BLaER1 treated with 17β-estradiol and CSF1 and Interleukin-3, amounts not matched to agents 10 nM and 100 nM (cell line): ENCODE measurements at regions not wholly inside any gene's neighbourhood (a gene's known extent, or its start where the extent isn't known, plus 50 kb on each side); places are given as distances from the start of the nearest gene placed in this dataset.
A peak's percentile ranks its signal among the peaks of the same experiment; 100 is the strongest.

Experiments
- H3K27ac ChIP-seq, 11 experiments: shearing (Covaris generic); formaldehyde crosslinking; 2 replicates each; pipeline ENCODE4 v1.8.1; 2022
- H3K27me3 ChIP-seq, 11 experiments: shearing (Covaris generic); formaldehyde crosslinking; 2 replicates each; pipeline ENCODE4 v1.8.1; 2022
- H3K36me3 ChIP-seq, 11 experiments: shearing (Covaris generic); formaldehyde crosslinking; 2 replicates each; pipeline ENCODE4 v1.8.1; 2022
- H3K4me1 ChIP-seq, 10 experiments: shearing (Covaris generic); formaldehyde crosslinking; 2 replicates each; pipeline ENCODE4 v1.8.1; 2022
- H3K4me2 ChIP-seq, 11 experiments: shearing (Covaris generic); formaldehyde crosslinking; 2 replicates each; pipeline ENCODE4 v1.8.1; 2022
- H3K4me3 ChIP-seq, 10 experiments: shearing (Covaris generic); formaldehyde crosslinking; 2 replicates each; pipeline ENCODE4 v1.8.1; 2022
- H3K9ac ChIP-seq, 11 experiments: shearing (Covaris generic); formaldehyde crosslinking; 2 replicates each; pipeline ENCODE4 v1.8.1; 2022
- H3K9me3 ChIP-seq, 11 experiments: shearing (Covaris generic); formaldehyde crosslinking; replicated peaks in 1 of 11; 2 replicates each; pipeline ENCODE4 v1.8.1; 2022
- H4K20me1 ChIP-seq, 11 experiments: shearing (Covaris generic); formaldehyde crosslinking; 2 replicates each; pipeline ENCODE4 v1.8.1; 2022
- Cebpa-rat ChIP-seq, 11 experiments: shearing (Covaris generic); IDR thresholded peaks; 2 replicates each; pipeline ENCODE4 v1.8.1; 2022

DNA sequence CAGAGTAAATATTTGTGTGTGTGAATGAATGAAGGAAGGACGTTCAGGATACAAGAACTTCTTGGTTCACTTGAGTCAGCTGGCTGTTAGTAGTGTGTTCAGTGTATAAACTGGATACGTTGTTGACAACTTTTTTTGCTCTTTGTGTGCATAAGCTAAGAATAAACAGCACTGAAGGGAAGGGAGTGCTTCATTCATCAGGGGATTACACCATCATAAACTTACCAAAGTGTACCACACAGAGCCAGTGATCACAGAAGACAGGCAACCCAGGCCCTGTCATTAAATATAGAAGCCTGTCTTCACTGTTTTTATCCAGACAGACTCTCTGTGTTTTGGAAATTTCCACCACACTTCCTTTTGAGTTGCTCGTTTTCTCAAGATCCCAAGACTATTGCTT, 55.5 kb upstream of the MEF2C start:
- H3K9me3 ChIP-seq, result no peaks in the 10 kb centered on the region
- H3K4me1 ChIP-seq, result peaks cover 0 to 15% (median 9%) of the 10 kb centered on the region in 10 experiments; a peak in 13 of 20 replicates
- H3K36me3 ChIP-seq, result 0 out of 22 replicates have a peak, but pooled peaks cover 0 to 3% (median 0%) of the 10 kb centered on the region in 11 experiments
- no peak overlapping the region for H3K9ac ChIP-seq
- no peak overlapping the region for H3K4me3 ChIP-seq
- H3K27me3 ChIP-seq, result no peaks in the 10 kb centered on the region
- peak overlapping the region in 4 of 11 experiments; percentile 9 to 56 (median 40); a peak in 9 of 22 replicates for H3K4me2 ChIP-seq
- H4K20me1 ChIP-seq, result no peaks in the 10 kb centered on the region
- peak overlapping the region in 3 of 11 experiments; percentile 3 to 34 (median 32); a peak in 3 of 22 replicates for H3K27ac ChIP-seq
- no peak for TF ChIP-seq Cebpa-rat (IDR thresholded peaks at IDR 0.05)

DNA sequence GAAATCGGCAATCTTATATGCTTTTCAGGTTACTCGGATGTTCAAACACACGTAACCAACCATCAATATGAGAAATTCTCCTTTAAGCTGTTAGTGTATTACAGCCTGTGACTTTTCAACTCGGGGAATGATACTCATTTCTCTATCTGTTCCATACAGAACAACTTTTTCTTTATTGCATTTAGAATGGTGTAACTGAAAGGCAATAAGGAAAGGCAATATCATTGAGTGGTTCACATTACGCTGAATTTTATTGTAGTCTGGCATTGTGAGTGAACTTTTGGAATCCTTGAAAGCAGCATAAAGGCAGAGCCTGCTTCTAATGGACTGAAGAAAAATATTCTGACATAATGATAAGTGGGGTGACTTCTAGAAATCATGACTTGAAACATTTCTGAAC, 54.4 kb upstream of the MEF2C start:
- Histone ChIP-seq H3K27me3 (no peaks in the 10 kb centered on the region), H3K4me3 (no peak overlapping the region), H3K27ac (no peak overlapping the region), H4K20me1 (no peaks in the 10 kb centered on the region), H3K9ac (no peak overlapping the region), H3K36me3 (0 out of 22 replicates have a peak, but pooled peaks cover 0 to 3% (median 0%) of the 10 kb centered on the region in 11 experiments), H3K4me2 (no peak overlapping the region), H3K9me3 (no peaks in the 10 kb centered on the region), H3K4me1 (peaks cover 0 to 15% (median 2%) of the 10 kb centered on the region in 10 experiments; a peak in 9 of 20 replicates)
- TF ChIP-seq Cebpa-rat (IDR thresholded peaks at IDR 0.05), result no peak

DNA sequence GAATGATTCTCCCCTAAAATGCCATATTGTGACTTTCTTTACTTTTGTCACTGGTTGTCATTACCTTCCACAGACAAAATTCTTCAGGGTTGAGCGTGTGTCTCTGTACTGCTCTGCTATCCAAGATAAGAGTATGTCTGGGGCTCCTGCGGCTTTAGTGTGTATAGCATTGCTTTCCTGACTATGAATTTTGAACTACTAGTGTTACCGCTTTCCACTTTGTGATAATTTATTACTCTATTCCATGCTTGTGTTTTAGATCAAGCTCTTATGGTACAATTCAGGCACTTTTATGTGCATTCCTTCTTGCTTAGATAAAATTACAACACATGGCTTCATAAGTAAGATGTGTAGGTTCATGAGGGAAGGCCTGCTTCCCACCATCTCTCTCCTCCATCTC, 51.5 kb upstream of the MEF2C start:
- H3K36me3 ChIP-seq, result 0 out of 22 replicates have a peak, but pooled peaks cover 0 to 3% (median 0%) of the 10 kb centered on the region in 11 experiments
- no peak overlapping the region for H3K9ac ChIP-seq
- no peaks in the 10 kb centered on the region for H3K27me3 ChIP-seq
- no peak overlapping the region for H3K4me3 ChIP-seq
- H3K9me3 ChIP-seq, result no peaks in the 10 kb centered on the region
- H3K4me2 ChIP-seq, result no peak overlapping the region
- no peaks in the 10 kb centered on the region for H4K20me1 ChIP-seq
- TF ChIP-seq Cebpa-rat (IDR thresholded peaks at IDR 0.05), result no peak
- H3K27ac ChIP-seq, result no peak overlapping the region
- peaks cover 0 to 15% (median 0%) of the 10 kb centered on the region in 10 experiments; a peak in 7 of 20 replicates for H3K4me1 ChIP-seq
